CMK (cell line): ENCODE measurements at regions not wholly inside any gene's neighbourhood (a gene's known extent, or its start where the extent isn't known, plus 50 kb on each side); places are given as distances from the start of the nearest gene placed in this dataset.

ENCODE experiments used
- DNase-seq: peaks from one replicate; pipeline ENCODE4 v3.0.0-alpha.2; 2010; ENCODE audit warnings: low read depth

DNA sequence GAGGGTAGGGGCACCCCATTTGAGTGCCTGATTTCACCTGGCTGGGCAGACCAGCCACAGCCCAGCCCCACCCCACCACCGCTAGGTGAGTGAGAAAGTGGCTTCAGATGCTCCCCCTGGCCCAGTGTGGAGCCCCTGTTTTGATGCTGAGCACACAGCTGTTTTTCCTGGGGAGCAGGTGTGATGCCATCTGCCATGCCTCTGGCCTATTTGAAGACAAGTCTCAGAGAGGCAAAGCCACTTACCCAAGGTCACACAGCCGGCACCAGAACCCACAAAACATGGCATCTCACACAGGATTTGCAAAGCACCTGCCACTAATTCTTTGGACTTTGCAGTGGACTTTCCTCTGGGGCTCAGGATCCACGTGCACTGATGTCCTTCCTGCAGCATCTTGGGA lies 131.3 kb downstream of the INHBB start:
- DNase-seq, result no peak

- no peak for DNase-seq
Observed at GRCh38 chr2:120477831-120478481, 132.0 kb downstream of the INHBB start.

- DNase-seq, result no peak
Observed at GRCh38 chr2:120480346-120480902, 134.5 kb downstream of the INHBB start.

- no peak for DNase-seq
Observed at GRCh38 chr2:120480903-120481445, 135.0 kb downstream of the INHBB start.

GRCh38 chr2:120481446-120482194 lies 135.7 kb downstream of the INHBB start:
- DNase-seq, result no peak

DNA sequence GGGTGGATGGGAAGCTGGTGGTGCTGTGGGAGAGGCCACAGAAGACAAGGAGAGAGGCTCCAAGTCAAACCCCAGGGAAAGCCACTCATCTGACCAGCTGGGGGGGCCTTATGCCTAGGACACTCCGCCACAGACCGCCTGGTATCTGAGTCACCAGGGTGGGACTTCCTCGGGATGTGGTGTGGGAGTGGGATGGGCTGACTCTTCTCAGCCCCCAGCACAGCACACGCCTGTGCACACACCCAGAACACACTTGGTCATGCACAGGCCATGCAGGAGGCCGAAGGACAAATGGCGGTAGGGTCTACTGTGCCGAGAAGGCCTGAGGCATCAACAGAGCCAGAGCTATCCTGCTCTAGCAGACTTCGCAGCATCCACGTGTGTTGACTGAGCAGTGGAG lies 136.4 kb downstream of the INHBB start:
- no peak for DNase-seq

GRCh38 chr2:120483355-120483754 lies 137.4 kb downstream of the INHBB start:
- DNase-seq, result no peak

GRCh38 chr2:120485096-120485495 lies 139.2 kb downstream of the INHBB start:
- DNase-seq, result no peak

GRCh38 chr2:120486441-120486840 lies 140.5 kb downstream of the INHBB start:
- no peak for DNase-seq

- no peak for DNase-seq
Observed at GRCh38 chr2:120486946-120487345, 141.0 kb downstream of the INHBB start.

GRCh38 chr2:120488531-120488930 lies 142.6 kb downstream of the INHBB start:
- DNase-seq, result no peak

- DNase-seq, result no peak
Observed at GRCh38 chr2:120489023-120489422, 143.1 kb downstream of the INHBB start.

DNA sequence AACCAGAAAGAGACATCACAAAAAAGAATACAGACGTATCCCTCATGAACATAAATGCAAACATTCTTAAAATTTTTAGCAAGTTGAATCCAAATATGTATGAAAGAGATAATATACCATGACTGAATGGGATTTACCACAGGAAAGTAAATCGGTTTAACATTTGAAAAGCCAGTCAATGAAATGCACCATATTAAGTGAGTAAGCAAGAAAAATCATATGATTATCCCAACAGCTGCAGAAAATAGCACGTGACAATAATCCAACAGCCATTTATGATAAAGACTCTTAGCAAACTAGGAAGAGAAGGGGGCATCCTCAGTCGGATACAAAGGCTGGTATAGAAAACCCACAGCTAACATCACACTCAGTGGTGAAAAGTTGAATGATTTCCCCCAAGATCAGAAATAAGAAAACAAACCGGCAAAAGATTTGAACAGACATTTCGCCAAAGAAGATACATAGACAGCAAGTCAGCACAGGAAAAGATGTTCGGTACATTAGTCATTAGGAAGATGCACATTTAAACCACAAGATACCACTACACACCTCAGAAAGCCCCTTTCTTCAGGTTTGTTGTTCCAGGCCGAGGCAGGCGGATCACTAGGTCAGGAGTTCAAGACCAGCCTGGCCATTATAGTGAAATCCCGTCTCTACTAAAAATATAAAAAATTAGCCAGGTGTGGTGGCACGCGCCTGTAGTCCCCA lies 144.3 kb downstream of the INHBB start:
- DNase-seq, result no peak

- no peak for DNase-seq
Observed at GRCh38 chr2:120491111-120491625, 145.2 kb downstream of the INHBB start.

DNA sequence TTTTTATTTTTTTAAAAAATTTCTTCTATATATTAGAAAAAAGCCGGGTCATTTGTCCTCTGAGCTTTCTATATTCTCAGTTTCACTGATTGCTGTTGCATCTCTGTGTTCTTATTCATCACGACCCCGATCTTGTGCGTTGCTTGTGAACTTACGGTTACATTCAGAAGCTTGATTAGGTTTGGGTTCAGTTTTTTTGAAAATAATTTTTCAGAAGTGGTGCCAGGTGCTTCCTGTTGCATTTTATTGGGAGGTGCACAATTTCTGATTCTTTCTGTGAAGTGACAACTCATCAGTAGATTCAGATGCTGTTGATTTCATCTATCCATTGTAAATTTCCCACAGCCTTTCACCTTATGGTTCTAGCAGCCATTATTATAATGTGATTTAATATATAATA lies 147.3 kb downstream of the INHBB start:
- no peak for DNase-seq

GRCh38 chr2:120494446-120494845 lies 148.5 kb downstream of the INHBB start:
- DNase-seq, result no peak

GRCh38 chr2:120495586-120495985 lies 149.7 kb downstream of the INHBB start:
- no peak for DNase-seq

- no peak for DNase-seq
Observed at GRCh38 chr2:120496235-120496634, 150.3 kb downstream of the INHBB start.

- no peak for DNase-seq
Observed at GRCh38 chr2:120496759-120497158, 150.8 kb downstream of the INHBB start.

- DNase-seq, result no peak
Observed at GRCh38 chr2:120497261-120497977, 151.5 kb downstream of the INHBB start.

DNA sequence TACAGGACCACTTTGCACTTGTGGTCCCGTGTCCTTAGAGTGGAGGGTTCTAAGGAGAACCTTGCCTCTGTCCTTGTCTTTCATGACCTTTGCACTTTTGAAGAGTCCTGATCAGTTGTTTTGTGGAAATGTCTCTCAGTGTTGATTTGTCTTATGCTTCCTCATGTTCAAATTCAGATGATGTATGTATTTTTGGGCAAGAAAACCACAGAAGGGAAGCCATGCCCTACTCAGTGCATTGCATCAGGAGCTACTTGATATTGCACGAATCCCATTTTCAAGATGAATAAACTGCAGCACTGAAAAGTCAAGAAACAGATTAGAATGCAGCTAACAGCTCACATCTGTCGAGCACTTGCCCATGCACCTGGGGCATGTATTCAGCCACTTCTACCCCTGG lies 152.2 kb downstream of the INHBB start:
- no peak for DNase-seq
